Fibroblast of skin of scalp (primary cell): ENCODE measurements at regions not wholly inside any gene's neighbourhood (a gene's known extent, or its start where the extent isn't known, plus 50 kb on each side); places are given as distances from the start of the nearest gene placed in this dataset.
"Not testable (repeated sequence)": the region's sequence is repeated elsewhere in the genome, so short reads cannot be mapped to it uniquely, and the experiment has no call there.

ENCODE experiments used
- DNase-seq: peaks from one replicate; pipeline ENCODE4 v3.0.0-alpha.2; 2013

DNA sequence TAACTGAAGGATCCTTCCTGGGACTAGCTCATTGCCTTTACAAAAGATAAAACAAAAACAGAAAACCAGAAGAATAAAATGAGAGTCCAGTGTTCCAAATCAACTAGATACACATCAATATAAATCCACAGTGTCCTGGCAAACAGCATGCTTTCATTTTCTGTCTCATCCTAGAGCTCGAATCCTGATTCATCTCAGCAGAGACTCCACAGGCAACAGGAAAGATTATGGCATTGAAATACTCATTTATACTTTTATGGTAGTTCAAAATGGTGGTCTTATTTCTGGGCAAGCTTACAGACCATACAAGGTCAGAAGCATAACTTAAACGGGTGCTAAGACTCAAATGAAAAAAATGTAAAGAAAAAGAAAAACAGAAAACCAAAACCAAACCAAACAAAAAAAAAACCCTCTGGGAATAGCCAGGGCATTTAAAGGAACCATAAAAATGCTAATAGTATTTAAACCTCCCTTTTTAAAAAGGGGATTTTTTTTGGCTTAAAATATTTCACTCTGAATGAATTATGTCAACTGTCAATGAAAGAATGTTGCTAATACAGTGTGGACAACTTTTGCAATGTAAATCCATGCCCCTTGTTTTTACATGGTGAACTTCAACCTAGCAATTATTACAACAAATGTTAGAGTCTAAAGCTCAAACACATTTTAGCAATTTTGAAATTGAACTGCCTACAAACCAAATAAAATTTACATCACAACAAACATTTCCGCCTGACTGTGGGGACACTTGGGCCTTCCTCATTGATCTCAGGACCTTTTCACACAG, 57.9 kb downstream of the GPR101 start:
- DNase-seq: peak; percentile 87

DNA sequence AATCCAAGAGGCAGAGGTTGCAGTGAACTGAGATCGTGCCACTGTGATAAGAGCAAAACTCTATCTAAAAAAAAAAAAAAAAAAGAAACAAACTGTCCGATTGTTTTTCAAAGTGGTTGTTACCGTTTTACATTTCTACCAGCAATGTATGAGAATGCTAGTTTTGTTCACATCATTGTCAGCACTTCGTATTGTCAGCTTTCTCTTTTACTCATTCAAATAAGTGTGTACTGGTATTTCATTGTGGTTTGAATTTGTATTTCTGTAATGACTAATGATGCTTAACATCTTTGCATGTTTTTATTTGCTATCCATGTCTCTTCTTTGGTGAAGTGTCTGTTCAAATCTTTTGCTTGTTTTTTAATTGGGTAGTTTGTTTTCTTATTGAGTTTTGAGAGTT, 65.8 kb downstream of the GPR101 start:
- DNase-seq: peak; percentile 0

DNA sequence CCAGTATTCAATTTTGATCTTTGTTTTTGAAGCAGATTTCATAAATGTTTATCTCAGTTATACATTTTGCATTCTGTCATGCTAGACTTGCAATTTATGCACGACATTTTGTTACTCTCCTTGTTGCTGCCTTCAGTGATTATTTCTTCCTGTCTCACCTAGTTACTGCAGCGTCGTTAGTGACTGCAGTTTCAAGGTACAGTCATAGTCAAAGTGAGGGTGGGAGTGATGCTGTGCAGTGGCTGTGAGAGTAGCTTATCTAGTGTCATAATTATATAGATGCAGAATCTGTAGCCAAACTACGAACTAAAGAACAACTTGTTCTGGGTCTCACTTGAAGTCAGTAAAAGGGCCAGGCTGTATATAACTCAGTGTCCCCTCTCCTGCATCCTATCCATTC, 69.8 kb downstream of the GPR101 start:
- no peak for DNase-seq

DNA sequence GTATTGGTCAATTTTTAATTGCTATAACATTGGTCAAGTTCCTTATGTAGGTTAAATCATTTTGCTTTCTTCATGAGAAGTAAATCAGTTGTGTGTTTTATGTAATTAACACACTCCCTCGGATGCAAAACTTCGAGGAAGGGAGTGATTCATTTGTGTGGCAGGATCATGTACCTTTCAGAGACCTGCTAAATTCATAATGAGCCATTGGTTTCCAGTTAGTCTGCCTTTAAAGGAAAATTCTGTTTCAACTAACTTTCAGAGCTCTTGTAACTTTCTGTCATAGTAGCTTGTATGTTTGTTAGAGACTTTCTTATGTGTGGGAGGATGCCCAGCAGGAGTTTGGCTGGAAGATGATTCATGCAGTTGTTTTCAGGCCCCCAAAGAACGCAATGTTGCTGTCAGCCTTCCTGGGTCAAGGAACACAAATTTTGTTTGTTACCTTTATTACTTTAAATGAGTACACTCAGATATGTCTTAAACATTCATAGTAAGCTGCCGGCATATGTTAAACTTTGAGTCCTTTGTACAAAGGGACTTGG, 72.1 kb downstream of the GPR101 start:
- peak; percentile 1 for DNase-seq

DNA sequence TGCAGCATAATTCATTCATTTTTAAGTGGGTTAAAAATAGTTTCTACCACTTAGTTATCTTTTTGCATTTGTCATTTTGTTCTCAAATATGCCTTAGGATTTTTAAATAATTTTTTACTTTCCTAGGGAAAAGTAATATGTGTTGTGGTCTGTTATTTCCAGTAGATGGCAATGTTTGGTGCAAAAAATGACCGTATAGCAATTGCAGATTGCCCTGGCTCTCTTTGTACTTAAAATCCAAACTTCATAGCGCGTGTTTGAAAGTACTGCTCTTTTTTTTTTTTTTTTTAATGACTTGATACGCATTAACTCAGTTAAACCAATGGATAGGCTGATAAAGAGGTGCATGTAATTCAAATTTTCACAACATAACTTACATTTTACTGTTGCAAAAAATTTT, 74.4 kb upstream of the RBMX start:
- DNase-seq: peak; percentile 47

DNA sequence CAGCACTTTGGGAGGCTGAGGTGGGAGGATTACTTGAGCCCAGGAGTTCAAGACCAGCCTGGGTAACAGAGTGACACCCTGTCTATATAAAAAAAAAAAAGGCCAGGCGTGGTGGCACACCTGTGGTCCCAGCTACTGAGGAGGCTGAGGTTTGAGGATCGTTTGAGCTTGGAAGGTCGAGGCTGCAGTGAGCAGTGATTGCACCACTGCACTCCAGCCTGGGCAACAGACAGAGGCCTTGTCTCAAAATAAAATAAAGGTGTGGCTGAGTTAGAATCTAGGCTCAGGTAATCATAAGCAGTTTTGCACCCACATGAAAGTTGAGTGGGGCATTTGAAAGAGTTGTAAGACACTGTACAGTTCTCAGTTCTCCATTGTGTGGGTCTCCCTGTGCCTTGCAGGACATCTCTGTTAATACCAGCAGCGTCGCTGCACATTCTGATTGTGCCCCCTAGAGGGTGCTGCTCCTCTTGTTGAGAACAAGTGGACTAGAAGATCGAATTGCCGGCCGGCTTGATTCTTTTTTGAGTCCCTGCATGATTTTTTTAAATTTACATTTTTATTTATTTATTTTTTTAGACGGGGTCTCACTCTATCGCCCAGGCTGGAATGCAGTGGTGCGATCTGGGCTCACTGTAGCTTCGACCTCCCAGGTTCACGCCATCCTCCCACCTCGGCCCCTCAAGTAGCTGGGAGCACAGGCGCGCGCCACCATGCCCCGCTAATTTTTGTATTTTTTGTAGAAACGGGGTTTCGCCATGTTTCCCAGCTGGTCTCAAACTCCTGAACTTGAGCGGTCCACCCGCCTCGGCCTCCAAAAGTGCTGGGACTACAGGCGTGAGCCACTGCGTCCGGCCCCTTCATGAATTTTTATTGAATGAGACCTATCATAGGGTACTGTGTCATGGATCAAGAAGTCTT, 73.6 kb upstream of the RBMX start:
- peak; percentile 72 for DNase-seq

DNA sequence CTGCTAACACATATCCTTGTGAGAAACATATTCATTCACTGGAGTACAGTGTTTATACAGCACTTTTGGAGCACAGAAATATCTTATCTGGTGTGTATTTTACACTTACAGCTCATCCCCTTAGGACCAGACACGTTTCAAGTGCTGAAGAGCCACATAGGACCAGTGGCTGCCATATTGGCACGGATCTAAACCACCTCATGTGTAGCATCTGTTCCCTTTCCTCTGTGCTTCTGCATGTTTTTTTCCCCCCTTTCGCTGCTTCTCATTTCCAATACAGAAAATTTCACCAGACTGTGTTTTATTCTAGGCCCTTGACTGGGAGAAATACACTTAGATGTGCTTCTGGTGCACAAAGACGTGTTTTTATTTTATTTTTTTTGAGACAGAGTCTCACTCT, 69.7 kb upstream of the RBMX start:
- no peak for DNase-seq

DNA sequence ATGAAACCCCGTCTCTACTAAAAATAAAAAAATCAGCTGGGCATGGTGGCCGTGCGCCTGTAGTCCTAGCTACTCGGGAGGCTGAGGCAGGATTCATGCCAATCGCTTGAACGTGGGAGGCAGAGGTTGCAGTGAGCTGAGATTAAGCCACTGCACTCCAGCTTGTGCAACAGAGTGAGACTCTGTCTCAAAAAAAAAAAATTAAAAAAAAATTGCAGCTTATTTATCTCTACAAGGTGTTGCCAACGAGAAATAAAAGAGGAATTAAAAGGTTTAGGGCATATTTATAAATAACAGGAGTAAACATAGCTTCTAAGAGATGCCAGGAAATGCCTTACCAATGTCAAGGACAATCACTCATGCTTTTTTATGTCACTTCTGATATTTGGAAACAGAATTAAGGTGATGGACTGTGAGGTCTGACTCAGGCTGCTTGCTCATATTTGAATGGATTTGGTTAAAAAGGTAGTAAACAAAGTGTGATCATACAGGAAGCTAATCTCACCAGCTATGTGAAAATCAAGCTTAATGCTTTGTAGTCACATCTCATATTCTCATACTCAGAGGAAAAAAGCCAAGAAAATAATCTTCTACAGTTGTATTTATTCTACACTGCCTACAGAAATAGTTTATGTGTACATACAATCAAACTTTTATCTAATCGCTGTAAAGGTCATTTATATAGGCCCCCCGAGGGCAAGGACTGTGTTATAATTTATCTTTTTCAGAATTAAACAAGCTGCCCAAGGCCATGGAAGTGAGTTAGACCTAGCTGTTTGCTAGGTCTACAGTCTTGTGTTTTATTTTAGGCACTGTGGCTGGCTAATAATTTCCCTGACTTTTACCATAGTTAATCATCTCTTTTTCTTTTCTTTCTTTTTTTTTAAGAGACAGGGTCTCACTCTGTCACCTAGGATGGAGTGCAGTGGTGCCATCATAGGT, 61.1 kb upstream of the RBMX start:
- DNase-seq: no peak

DNA sequence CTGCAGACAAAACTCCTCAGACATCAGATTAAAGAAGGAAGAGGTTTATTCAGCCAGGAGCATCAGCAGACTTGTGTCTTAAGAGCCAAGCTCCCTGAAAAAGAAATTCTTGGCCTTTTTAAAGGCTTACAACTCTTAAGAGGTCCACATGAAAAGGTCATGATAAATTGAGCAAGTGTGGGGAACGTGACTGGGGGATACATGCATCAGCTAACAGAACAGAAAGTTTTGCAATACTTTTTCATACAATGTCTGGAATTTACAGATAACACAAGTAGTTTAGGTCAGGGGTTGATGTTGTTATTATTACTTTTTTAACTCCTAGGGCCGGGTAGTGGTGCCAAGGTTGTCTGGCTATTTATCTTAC, 55.6 kb upstream of the RBMX start:
- DNase-seq: no peak

DNA sequence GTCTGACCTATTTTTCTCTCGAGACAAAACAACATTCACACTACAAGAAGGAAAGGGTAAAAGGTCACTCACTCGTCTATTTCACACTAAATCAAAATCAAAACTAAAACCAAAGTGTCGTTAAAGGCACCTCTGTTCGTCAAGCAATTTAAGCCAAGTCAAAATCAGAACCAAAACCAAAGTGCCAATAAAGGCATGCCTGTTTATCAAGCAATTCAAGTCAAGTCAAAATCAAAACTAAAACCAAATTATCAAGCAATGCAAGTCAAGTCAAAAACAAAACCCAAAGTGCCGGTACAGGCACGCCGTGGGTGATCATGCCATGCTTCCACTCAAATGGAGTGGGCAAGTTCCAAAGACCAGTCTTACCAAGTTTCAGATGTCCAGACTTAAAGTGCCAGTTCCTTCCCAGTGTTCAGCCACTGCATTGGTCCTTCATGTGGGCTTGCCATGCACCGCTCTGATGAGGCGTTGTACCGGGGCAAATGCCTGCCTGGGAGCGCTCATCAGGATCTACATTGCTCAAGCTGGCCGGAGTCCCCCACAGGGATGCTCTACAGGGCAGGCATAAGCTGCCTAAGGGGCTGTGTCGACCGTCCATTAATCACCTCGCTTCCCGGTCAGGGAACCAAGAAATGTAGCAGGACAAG, 55.1 kb upstream of the RBMX start:
- not testable (repeated sequence) for DNase-seq

DNA sequence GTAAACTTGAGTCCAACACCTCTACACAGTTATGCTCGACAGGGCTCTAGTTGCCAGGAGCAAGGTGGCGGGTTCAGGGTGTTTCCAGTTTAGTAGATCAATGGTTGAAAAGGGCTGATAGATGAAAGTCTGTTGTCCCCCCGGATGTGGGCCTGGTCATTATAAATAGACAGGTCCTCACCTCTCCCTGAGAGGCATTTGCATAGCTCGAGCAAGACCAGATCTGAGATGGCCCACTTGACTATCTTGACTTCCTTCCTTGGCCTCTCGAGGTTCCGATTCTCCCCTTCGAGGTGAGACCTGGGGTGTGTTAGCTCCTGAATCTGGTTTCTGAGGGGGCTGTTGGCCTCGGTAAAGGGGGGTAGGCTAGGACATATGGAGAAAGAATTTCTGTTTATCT, 54.1 kb upstream of the RBMX start:
- DNase-seq: not testable (repeated sequence)

DNA sequence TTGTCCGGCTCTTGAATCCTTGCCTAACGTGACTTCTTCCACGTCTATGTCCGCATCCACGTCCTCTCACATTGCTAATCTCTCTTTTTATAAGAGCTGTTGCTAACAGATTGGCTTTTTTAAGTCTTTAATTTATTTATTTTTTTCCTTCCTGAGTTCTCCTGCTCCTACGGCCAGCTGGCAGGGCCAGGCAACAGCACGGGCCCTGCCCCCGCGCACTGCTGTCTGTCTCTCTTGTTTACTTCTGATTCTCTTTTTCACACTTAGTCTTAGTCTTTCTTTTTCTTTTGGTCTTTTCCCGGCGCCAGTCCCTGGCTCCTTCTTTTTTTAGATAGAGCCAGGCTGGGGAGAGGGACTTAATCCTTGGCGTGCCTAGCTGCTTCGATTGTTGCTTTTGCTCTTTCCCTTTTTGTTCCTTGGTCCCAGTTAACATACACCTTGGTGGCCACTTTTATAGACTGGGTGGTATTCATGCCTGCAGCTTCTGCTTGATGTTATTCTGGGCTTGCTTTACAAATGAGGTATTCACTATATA, 53.2 kb upstream of the RBMX start:
- DNase-seq: no peak

DNA sequence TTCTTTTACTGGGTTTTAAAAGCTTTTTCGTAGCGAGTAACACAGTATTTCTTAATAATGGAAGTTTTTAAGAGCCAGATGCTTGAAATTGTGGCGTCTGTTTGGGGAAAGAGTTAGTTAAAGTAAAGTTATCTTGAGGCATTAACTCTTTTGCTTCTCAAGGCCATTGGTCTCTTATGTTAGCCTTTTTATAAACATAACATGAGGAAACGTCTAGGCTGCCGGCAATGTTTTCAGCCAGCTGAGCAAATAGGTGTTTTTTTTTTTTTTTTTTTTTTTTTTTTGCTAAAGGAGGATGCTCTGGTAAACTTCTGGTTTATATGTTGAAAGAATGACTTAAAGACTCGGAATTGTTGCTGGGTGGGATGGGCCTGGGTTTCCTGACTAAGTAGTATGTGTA, 51.1 kb upstream of the RBMX start:
- no peak for DNase-seq
